Ovary (tissue), 7 donors: ENCODE measurements at regions not wholly inside any gene's neighbourhood (a gene's known extent, or its start where the extent isn't known, plus 50 kb on each side); places are given as distances from the start of the nearest gene placed in this dataset.
A peak's percentile ranks its signal among the peaks of the same experiment; 100 is the strongest.

Experiments used
- DNase-seq, 5 donors: peaks; one replicate each; pipeline ENCODE4 v3.0.0-alpha.2; 2019 to 2020
- H3K27ac ChIP-seq, 2 donors: fragments of 200-600 bp; one replicate each; pipeline versions ENCODE4 v1.5.1 to v1.8.0; 2019 to 2022
- H3K27me3 ChIP-seq: fragments of 200-600 bp; one replicate; pipeline ENCODE4 v1.8.0; 2022
- H3K36me3 ChIP-seq: fragments of 200-600 bp; sonication (generic); one replicate; pipeline ENCODE4 v1.5.1; 2019
- H3K4me1 ChIP-seq: one replicate; pipeline ENCODE4 v1.8.1; 2013; ENCODE audit warnings: mild to moderate bottlenecking, moderate library complexity; ENCODE audit not compliant: insufficient read depth
- H3K4me3 ChIP-seq: fragments of 200-600 bp; sonication (generic); one replicate; pipeline ENCODE4 v1.5.1; 2017
- H3K9me3 ChIP-seq, 2 donors: fragments of 200-600 bp in 1 of 2; sonication (generic) in 1 of 2; one replicate each; pipeline versions ENCODE4 v1.5.1 to v1.8.1; 2013 to 2019; ENCODE audit warnings: mild to moderate bottlenecking in 1 of 2, moderate library complexity in 1 of 2
- CTCF ChIP-seq, 3 donors: fragments of 450-650 bp in 2 of 3; fragments of 200-600 bp in 1 of 3; IDR thresholded peaks; one replicate each; pipeline versions ENCODE4 v1.5.1 to v1.8.0; 2016 to 2022; ENCODE audit warnings: antibody characterized with exemption in 3 of 3, mild to moderate bottlenecking in 1 of 3
- EP300 ChIP-seq: sonication (generic); formaldehyde crosslinking; IDR thresholded peaks from one replicate; pipeline ENCODE4 v1.6.1; 2017; ENCODE audit warnings: antibody characterized with exemption
- POLR2A ChIP-seq: fragments of 450-650 bp; IDR thresholded peaks from one replicate; pipeline ENCODE4 v1.6.1; 2017; ENCODE audit warnings: antibody characterized with exemption, mild to moderate bottlenecking, moderate library complexity
- WGBS, 3 donors: extraction: QIAGEN DNeasy Blood & Tissue Kit in 1 of 3; methylation state at CpG; one replicate each; pipeline versions ENCODE4 v1.1.5 to v1.1.7; 2013 to 2017; 5-methylcytosine and 5-hydroxymethylcytosine counted together
- intact Hi-C, 4 donors: fragments of 100-400 bp; cut with DNase I; formaldehyde crosslinking; loops; one replicate each; pipeline versions ENCODE4 v1.11.0 to v1.15.1; 2022 to 2023
- donor health status: DM: no; HTN: no; CAD: no; lungs with moderate emphysema.
- donor health status: DM: no; HTN: no; CAD: no.
- donor health status: Bipolar disorder and iron deficiency.
- donor health status: DM: no; HTN: no; CAD: no.
- donor health status: DM: yes; HTN: yes; CAD: no.

GRCh38 chr3:74267588-74268184 is 346.8 kb downstream of the CNTN3 start:
- Histone ChIP-seq H3K27me3 (no peaks in the 10 kb centered on the region), H3K4me1 (no peaks in the 10 kb centered on the region), H3K4me3 (no peak overlapping the region), H3K27ac (no peak overlapping the region), H3K36me3 (no peaks in the 10 kb centered on the region), H3K9me3 (no peaks in the 10 kb centered on the region)
- WGBS, 3 donors: 49 to 57% (median 53%) methylated on average over 13 of the region's 13 CpGs
- DNase-seq: peak in 1 of 5 donors; percentile 19
- intact Hi-C loops: no loop called here
- TF ChIP-seq POLR2A (no peak), CTCF (IDR thresholded peaks at IDR 0.05) (peak in 1 of 3 donors; percentile 54)

GRCh38 chr3:74267131-74267530 is 347.3 kb downstream of the CNTN3 start:
- Histone ChIP-seq H3K4me3 (no peak overlapping the region), H3K9me3 (no peaks in the 10 kb centered on the region), H3K36me3 (no peaks in the 10 kb centered on the region), H3K27me3 (no peaks in the 10 kb centered on the region), H3K4me1 (no peaks in the 10 kb centered on the region), H3K27ac (no peak overlapping the region)
- TF ChIP-seq EP300 (no peak), POLR2A (no peak), CTCF (IDR thresholded peaks at IDR 0.05) (no peak)
- DNase-seq: no peak
- WGBS, 3 donors: 71 to 78% (median 76%) methylated on average over 5 of the region's 5 CpGs
- intact Hi-C loops: no loop called here

GRCh38 chr3:74265069-74265468 is 349.4 kb downstream of the CNTN3 start:
- H3K27me3 ChIP-seq: no peaks in the 10 kb centered on the region
- intact Hi-C loops: no loop called here
- WGBS, 3 donors: 16 to 34% (median 19%) methylated on average over 1 of the region's 1 CpG

GRCh38 chr3:74263031-74263430 is 351.4 kb downstream of the CNTN3 start:
- no peak for TF ChIP-seq EP300
- TF ChIP-seq POLR2A: no peak
- TF ChIP-seq CTCF (IDR thresholded peaks at IDR 0.05): no peak

More at GRCh38 chr3:74265069-74265468, 349.4 kb downstream of the CNTN3 start:
- TF ChIP-seq POLR2A: no peak
- no peak for TF ChIP-seq CTCF (IDR thresholded peaks at IDR 0.05)
- no peak for TF ChIP-seq EP300
- no peak for DNase-seq
- no peaks in the 10 kb centered on the region for H3K36me3 ChIP-seq
- no peaks in the 10 kb centered on the region for H3K9me3 ChIP-seq
- no peak overlapping the region for H3K27ac ChIP-seq
- no peak overlapping the region for H3K4me3 ChIP-seq
- H3K4me1 ChIP-seq: no peaks in the 10 kb centered on the region

More at GRCh38 chr3:74263031-74263430, 351.4 kb downstream of the CNTN3 start:
- no peak overlapping the region for H3K4me3 ChIP-seq
- H3K27me3 ChIP-seq: no peaks in the 10 kb centered on the region
- H3K36me3 ChIP-seq: no peaks in the 10 kb centered on the region
- DNase-seq: no peak
- H3K9me3 ChIP-seq: no peaks in the 10 kb centered on the region
- H3K4me1 ChIP-seq: no peaks in the 10 kb centered on the region
- WGBS, 3 donors: 61 to 78% (median 76%) methylated on average over 1 of the region's 1 CpG
- intact Hi-C loops: no loop called here
- H3K27ac ChIP-seq: no peak overlapping the region
